WTC11 (cell line): ENCODE measurements at regions not wholly inside any gene's neighbourhood (a gene's known extent, or its start where the extent isn't known, plus 50 kb on each side); places are given as distances from the start of the nearest gene placed in this dataset.

ENCODE experiments used
- ATAC-seq: fragments of 200-7000 bp; cut with Tn5 transposase; 2 replicates; pipeline ENCODE4 v1.10.0; 2021; ENCODE audit warnings: mild to moderate bottlenecking, moderate library complexity
- CTCF ChIA-PET: fragments of 300-600 bp; sonication (Branson Sonifier 250); formaldehyde crosslinking; loops from one replicate; lab custom pipeline; 2021; ENCODE audit warnings: antibody characterized with exemption; lab: Charles Lee
- POLR2A ChIA-PET: fragments of 350-600 bp; sonication (Branson Sonifier 250); formaldehyde crosslinking; loops from one replicate; lab custom pipeline; 2021; ENCODE audit warnings: antibody characterized with exemption; lab: Charles Lee
- DNase-seq: peaks from one replicate; pipeline ENCODE4 v3.0.0; 2021; ENCODE audit warnings: low spot score
- H3K27ac Mint-ChIP-seq: 2 replicates; pipeline ENCODE4 v1.8.0; 2021; ENCODE audit warnings: mixed read lengths
- H3K27me3 Mint-ChIP-seq: 2 replicates; pipeline ENCODE4 v1.8.0; 2021; ENCODE audit warnings: low read depth, mild to moderate bottlenecking, moderate library complexity, mixed read lengths
- H3K36me3 Mint-ChIP-seq: 2 replicates; pipeline ENCODE4 v1.8.0; 2021; ENCODE audit warnings: mixed read lengths
- H3K4me1 Mint-ChIP-seq: 2 replicates; pipeline ENCODE4 v1.8.0; 2022; ENCODE audit warnings: mixed read lengths
- H3K4me3 Mint-ChIP-seq: 2 replicates; pipeline ENCODE4 v1.8.0; 2021; ENCODE audit warnings: mild to moderate bottlenecking, moderate library complexity, mixed read lengths
- H3K9me3 Mint-ChIP-seq: 2 replicates; pipeline ENCODE4 v1.8.0; 2021; ENCODE audit warnings: mixed read lengths
- NR1H2 ChIP-seq: sonication (generic); formaldehyde crosslinking; IDR thresholded peaks from 2 replicates; pipeline ENCODE4 v1.9.0; 2021; ENCODE audit warnings: mild to moderate bottlenecking, moderate library complexity, missing genetic modification reagents
- NR2C2 ChIP-seq: sonication (generic); formaldehyde crosslinking; IDR thresholded peaks from 2 replicates; pipeline ENCODE4 v1.8.0; 2022; ENCODE audit warnings: mild to moderate bottlenecking, missing genetic modification reagents
- SMAD4 ChIP-seq: sonication (generic); formaldehyde crosslinking; IDR thresholded peaks from 2 replicates; pipeline ENCODE4 v1.8.0; 2022; ENCODE audit warnings: mild to moderate bottlenecking, missing genetic modification reagents
- TCF7 ChIP-seq: sonication (generic); formaldehyde crosslinking; IDR thresholded peaks from 2 replicates; pipeline ENCODE4 v1.8.0; 2022; ENCODE audit warnings: mild to moderate bottlenecking, low read depth, missing genetic modification reagents, moderate library complexity
- USF1 ChIP-seq: sonication (generic); formaldehyde crosslinking; IDR thresholded peaks from 2 replicates; pipeline ENCODE4 v1.8.0; 2022; ENCODE audit warnings: mild to moderate bottlenecking, missing genetic modification reagents
- ZBTB21 ChIP-seq: sonication (generic); formaldehyde crosslinking; IDR thresholded peaks from 2 replicates; pipeline ENCODE4 v1.8.1; 2023; ENCODE audit warnings: mild to moderate bottlenecking, missing genetic modification reagents, borderline replicate concordance
- ZNF121 ChIP-seq: sonication (generic); formaldehyde crosslinking; IDR thresholded peaks from 2 replicates; pipeline ENCODE4 v1.8.0; 2023; ENCODE audit warnings: missing genetic modification reagents
- ZNF423 ChIP-seq: fragments of 250-450 bp; sonication (Bioruptor Pico); IDR thresholded peaks from 2 replicates; pipeline ENCODE4 v2.1.2; 2022; ENCODE audit warnings: mild to moderate bottlenecking, moderate library complexity
- ZNF671 ChIP-seq: fragments of 250-450 bp; sonication (Bioruptor Pico); IDR thresholded peaks from 2 replicates; pipeline ENCODE4 v1.8.0; 2021; ENCODE audit warnings: mild to moderate bottlenecking
- TF ChIP-seq, protein P1 (sequence below): sonication (generic); formaldehyde crosslinking; IDR thresholded peaks from 2 replicates; pipeline ENCODE4 v1.8.1; 2023; ENCODE audit warnings: mild to moderate bottlenecking, missing genetic modification reagents, borderline replicate concordance
- TF ChIP-seq, protein P2 (sequence below): sonication (generic); formaldehyde crosslinking; conservative IDR thresholded peaks from 2 replicates; pipeline ENCODE4 v1.8.1; 2022; ENCODE audit warnings: mild to moderate bottlenecking, missing genetic modification reagents

DNA sequence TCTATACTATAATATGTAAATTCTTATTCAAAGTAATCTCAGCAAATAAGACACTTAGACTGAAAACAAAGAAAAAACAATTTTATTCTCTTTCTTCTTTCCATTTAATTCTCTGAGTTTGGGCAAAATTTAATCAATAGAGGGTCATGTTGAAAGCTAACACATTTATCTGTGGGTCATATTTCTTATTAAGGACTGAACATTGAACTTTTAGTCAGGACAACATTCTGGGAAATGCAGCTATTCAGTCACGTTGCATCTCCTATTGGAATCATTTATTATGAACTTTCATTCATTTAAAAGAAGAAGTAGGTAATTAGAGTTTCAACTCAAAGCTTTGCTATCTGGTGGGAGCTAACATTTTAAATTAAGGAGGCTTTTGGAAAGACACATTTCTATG lies 372.5 kb downstream of the MAN2A1 start:
- H3K4me3 Mint-ChIP-seq = no peak overlapping the region

DNA sequence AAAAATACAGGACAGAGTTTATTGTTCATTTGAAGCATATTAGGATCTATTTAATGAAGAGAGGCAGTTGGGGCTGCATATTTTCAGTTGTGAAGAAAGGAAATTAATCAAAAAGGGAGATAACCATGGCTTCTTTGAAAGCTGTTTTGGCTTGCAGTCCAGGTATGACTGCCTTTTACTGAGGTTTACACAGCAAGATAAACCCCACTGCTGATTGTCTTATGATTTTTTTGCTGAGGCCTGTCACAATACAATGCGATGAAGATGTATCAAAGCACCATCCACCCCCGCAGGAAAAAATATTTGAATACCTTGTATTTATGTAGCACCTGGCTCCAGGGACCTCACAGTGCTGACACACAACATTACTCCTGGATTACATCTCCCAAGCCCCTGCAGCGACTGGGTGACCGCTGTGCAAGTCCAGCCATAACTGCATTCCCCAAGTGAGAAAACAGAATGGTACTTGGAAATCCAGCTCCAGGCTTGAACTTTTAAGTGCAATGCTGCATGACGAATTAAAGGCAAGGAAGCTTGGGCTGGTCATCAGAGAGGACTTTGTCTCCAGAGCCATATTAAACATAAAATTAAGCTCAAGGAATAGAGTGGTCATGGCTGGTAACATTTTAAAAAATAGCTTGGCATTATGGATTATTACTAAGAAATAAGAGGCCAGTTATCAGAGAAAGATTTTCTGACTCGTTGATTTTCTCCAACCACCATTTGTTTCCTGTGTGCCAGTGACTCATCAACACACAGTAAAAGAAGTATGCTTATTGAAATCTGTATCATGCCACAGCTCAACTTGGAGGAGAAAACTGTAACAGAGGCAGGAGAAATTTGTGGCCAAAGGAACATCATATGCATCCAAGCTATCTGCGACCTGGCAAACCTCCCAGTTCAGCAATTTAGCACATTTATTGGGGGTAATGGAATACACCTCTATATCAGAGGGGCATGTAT lies 374.2 kb downstream of the MAN2A1 start:
- no peak for ATAC-seq
- peaks cover 9% of the 10 kb centered on the region for H3K9me3 Mint-ChIP-seq

More for the DNA sequence above, 372.5 kb downstream of the MAN2A1 start:
- Mint-ChIP-seq H3K27ac (no peak overlapping the region), H3K4me1 (peaks cover 7% of the 10 kb centered on the region), H3K36me3 (no peaks in the 10 kb centered on the region), H3K27me3 (no peaks in the 10 kb centered on the region), H3K9me3 (no peaks in the 10 kb centered on the region)
- ChIA-PET CTCF (no interaction called here), POLR2A (no interaction called here)
- ATAC-seq = no peak
- DNase-seq = no peak
- TF ChIP-seq, protein P1, sequence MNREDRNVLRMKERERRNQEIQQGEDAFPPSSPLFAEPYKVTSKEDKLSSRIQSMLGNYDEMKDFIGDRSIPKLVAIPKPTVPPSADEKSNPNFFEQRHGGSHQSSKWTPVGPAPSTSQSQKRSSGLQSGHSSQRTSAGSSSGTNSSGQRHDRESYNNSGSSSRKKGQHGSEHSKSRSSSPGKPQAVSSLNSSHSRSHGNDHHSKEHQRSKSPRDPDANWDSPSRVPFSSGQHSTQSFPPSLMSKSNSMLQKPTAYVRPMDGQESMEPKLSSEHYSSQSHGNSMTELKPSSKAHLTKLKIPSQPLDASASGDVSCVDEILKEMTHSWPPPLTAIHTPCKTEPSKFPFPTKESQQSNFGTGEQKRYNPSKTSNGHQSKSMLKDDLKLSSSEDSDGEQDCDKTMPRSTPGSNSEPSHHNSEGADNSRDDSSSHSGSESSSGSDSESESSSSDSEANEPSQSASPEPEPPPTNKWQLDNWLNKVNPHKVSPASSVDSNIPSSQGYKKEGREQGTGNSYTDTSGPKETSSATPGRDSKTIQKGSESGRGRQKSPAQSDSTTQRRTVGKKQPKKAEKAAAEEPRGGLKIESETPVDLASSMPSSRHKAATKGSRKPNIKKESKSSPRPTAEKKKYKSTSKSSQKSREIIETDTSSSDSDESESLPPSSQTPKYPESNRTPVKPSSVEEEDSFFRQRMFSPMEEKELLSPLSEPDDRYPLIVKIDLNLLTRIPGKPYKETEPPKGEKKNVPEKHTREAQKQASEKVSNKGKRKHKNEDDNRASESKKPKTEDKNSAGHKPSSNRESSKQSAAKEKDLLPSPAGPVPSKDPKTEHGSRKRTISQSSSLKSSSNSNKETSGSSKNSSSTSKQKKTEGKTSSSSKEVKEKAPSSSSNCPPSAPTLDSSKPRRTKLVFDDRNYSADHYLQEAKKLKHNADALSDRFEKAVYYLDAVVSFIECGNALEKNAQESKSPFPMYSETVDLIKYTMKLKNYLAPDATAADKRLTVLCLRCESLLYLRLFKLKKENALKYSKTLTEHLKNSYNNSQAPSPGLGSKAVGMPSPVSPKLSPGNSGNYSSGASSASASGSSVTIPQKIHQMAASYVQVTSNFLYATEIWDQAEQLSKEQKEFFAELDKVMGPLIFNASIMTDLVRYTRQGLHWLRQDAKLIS (CRISPR knock-in tag) = no peak
- TF ChIP-seq TCF7 (CRISPR knock-in tag) = no peak
- TF ChIP-seq, protein P2, sequence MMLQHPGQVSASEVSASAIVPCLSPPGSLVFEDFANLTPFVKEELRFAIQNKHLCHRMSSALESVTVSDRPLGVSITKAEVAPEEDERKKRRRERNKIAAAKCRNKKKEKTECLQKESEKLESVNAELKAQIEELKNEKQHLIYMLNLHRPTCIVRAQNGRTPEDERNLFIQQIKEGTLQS = no peak
- no peak for TF ChIP-seq SMAD4 (CRISPR knock-in tag)
- no peak for TF ChIP-seq ZNF423 (CRISPR knock-in tag)
- no peak for TF ChIP-seq ZNF671
- TF ChIP-seq, all 79 proteins: peak for 0

More for the DNA sequence above, 374.2 kb downstream of the MAN2A1 start:
- Mint-ChIP-seq H3K4me3 (no peak overlapping the region), H3K27ac (no peak overlapping the region), H3K4me1 (no peaks in the 10 kb centered on the region), H3K36me3 (peaks cover 3% of the 10 kb centered on the region; the same call in 1 of the 2 replicates), H3K27me3 (no peaks in the 10 kb centered on the region)
- ChIA-PET CTCF (no interaction called here), POLR2A (no interaction called here)
- no peak for DNase-seq
- no peak for TF ChIP-seq NR1H2 (CRISPR knock-in tag)
- TF ChIP-seq ZNF121 (CRISPR knock-in tag) = no peak
- TF ChIP-seq ZBTB21 (CRISPR knock-in tag) = no peak
- TF ChIP-seq NR2C2 (CRISPR knock-in tag) = no peak
- TF ChIP-seq USF1 = no peak
- TF ChIP-seq, protein P1 (CRISPR knock-in tag) = no peak
